A673 (cell line): ENCODE measurements at regions not wholly inside any gene's neighbourhood (a gene's known extent, or its start where the extent isn't known, plus 50 kb on each side); places are given as distances from the start of the nearest gene placed in this dataset.
A peak's percentile ranks its signal among the peaks of the same experiment; 100 is the strongest.

ENCODE experiments used
- BruUV-seq: library from RNA; stranded (reverse); fragments of 400-500 nt; replicated peaks from 2 replicates; lab custom pipeline; 2021; lab: Mats Ljungman, UMichigan
- CTCF ChIA-PET: fragments of 300-600 bp; sonication (Branson Sonifier 250); formaldehyde crosslinking; loops from one replicate; lab custom pipeline; 2022; ENCODE audit warnings: antibody characterized with exemption; lab: Charles Lee
- POLR2A ChIA-PET: fragments of 300-600 bp; sonication (Branson Sonifier 250); formaldehyde crosslinking; loops from one replicate; lab custom pipeline; 2022; ENCODE audit warnings: antibody characterized with exemption; ENCODE audit not compliant: low non-redundant PET; lab: Charles Lee
- DNase-seq: peaks from one replicate; pipeline ENCODE4 v3.0.0-alpha.2; 2015; ENCODE audit warnings: low spot score
- H3K27ac ChIP-seq: fragments of 200-600 bp; sonication (generic); 2 replicates; pipeline ENCODE4 v1.5.1; 2016; ENCODE audit warnings: mixed run types, low read depth, mild to moderate bottlenecking, mixed read lengths, antibody characterized with exemption, low read length; ENCODE audit not compliant: poor library complexity, severe bottlenecking
- H3K27me3 ChIP-seq: fragments of 200-600 bp; sonication (generic); replicated peaks from 2 replicates; pipeline ENCODE4 v1.6.1; 2017; ENCODE audit warnings: mixed run types, low read depth, mild to moderate bottlenecking, mixed read lengths, antibody characterized with exemption, low read length; ENCODE audit not compliant: insufficient read depth, poor library complexity
- H3K36me3 ChIP-seq: fragments of 200-600 bp; sonication (generic); 2 replicates; pipeline ENCODE4 v1.6.1; 2016; ENCODE audit warnings: mixed run types, mild to moderate bottlenecking, mixed read lengths, antibody characterized with exemption, low read length; ENCODE audit not compliant: insufficient read depth, poor library complexity, severe bottlenecking
- H3K4me1 ChIP-seq: fragments of 200-600 bp; sonication (generic); 2 replicates; pipeline ENCODE4 v1.6.1; 2017; ENCODE audit warnings: mixed run types, mild to moderate bottlenecking, mixed read lengths, antibody characterized with exemption, low read length; ENCODE audit not compliant: insufficient read depth, poor library complexity, severe bottlenecking
- H3K4me3 ChIP-seq: fragments of 200-600 bp; sonication (generic); 2 replicates; pipeline ENCODE4 v1.5.1; 2016; ENCODE audit warnings: low read depth, mixed run types, mild to moderate bottlenecking, mixed read lengths, low read length; ENCODE audit not compliant: poor library complexity, severe bottlenecking
- H3K9me3 ChIP-seq: fragments of 200-600 bp; sonication (generic); 2 replicates; pipeline ENCODE4 v1.6.1; 2016; ENCODE audit warnings: mixed run types, low read depth, mild to moderate bottlenecking, mixed read lengths, antibody characterized with exemption, low read length; ENCODE audit not compliant: poor library complexity, severe bottlenecking
- CTCF ChIP-seq: fragments of 300-800, 200-600 bp; sonication (generic); conservative IDR thresholded peaks from 2 replicates; pipeline ENCODE4 v1.5.1; 2017; ENCODE audit warnings: low read depth, mild to moderate bottlenecking, antibody characterized with exemption, low read length, moderate library complexity, mixed read lengths
- EZH2 ChIP-seq: fragments of 200-600 bp; sonication (generic); IDR thresholded peaks from 2 replicates; pipeline ENCODE4 v1.6.1; 2017; ENCODE audit warnings: borderline replicate concordance, low read depth, mild to moderate bottlenecking, mixed read lengths, antibody characterized with exemption, low read length; ENCODE audit not compliant: poor library complexity, severe bottlenecking
- intact Hi-C: fragments of 100-400 bp; cut with micrococcal nuclease; formaldehyde crosslinking; loops from one replicate; pipeline ENCODE4 v1.10.0; 2022; ENCODE audit not compliant: unreplicated experiment

GRCh38 chr6:27755768-27756167 lies 156.4 kb downstream of the OR2B2 start:
- BruUV-seq: no TSS peak
- no peak overlapping the region for H3K4me3 ChIP-seq
- TF ChIP-seq CTCF: no peak
- H3K4me1 ChIP-seq: no peaks in the 10 kb centered on the region
- H3K27ac ChIP-seq: no peak overlapping the region
- no peaks in the 10 kb centered on the region for H3K9me3 ChIP-seq
- DNase-seq: no peak
- intact Hi-C loops: no loop called here
- CTCF ChIA-PET: no interaction called here
- POLR2A ChIA-PET: interaction anchor here (0.8 kb wide), 1 partner anchor 444 kb away, joined by 3 read pairs; no protein-coding TSS in a partner anchor
- no peaks in the 10 kb centered on the region for H3K27me3 ChIP-seq
- no peaks in the 10 kb centered on the region for H3K36me3 ChIP-seq

GRCh38 chr6:27754408-27754782 lies 157.8 kb downstream of the OR2B2 start:
- Histone ChIP-seq H3K4me1 (no peaks in the 10 kb centered on the region), H3K27me3 (no peaks in the 10 kb centered on the region), H3K27ac (no peak overlapping the region), H3K36me3 (no peaks in the 10 kb centered on the region), H3K9me3 (no peaks in the 10 kb centered on the region), H3K4me3 (peak overlapping the region; percentile 68)
- intact Hi-C loops: no loop called here
- TF ChIP-seq CTCF (no peak), EZH2 (no peak)
- no peak for DNase-seq
- POLR2A ChIA-PET: no interaction called here
- CTCF ChIA-PET: interaction anchor here (1.3 to 1.5 kb wide), 2 partner anchors 18 to 41 kb away, joined by 3 to 6 read pairs; no protein-coding TSS in a partner anchor
- BruUV-seq: no TSS peak

- no peaks in the 10 kb centered on the region for H3K9me3 ChIP-seq
- no peak overlapping the region for H3K27ac ChIP-seq
- no TSS peak for BruUV-seq
- intact Hi-C loops: loop anchor here (2.0 kb wide), 2 partner anchors 61 to 251 kb away; no protein-coding TSS in a partner anchor
- TF ChIP-seq CTCF (0 out of 2 replicates have a peak, but pooled peaks have one; percentile 25), EZH2 (no peak)
- CTCF ChIA-PET: interaction anchor here (1.3 to 1.5 kb wide), 2 partner anchors 19 to 42 kb away, joined by 3 to 6 read pairs; no protein-coding TSS in a partner anchor
- POLR2A ChIA-PET: no interaction called here
- no peaks in the 10 kb centered on the region for H3K27me3 ChIP-seq
- no peaks in the 10 kb centered on the region for H3K36me3 ChIP-seq
- H3K4me1 ChIP-seq: no peaks in the 10 kb centered on the region
- peak overlapping the region; percentile 68 for H3K4me3 ChIP-seq
- peak; percentile 97 for DNase-seq
Observed at GRCh38 chr6:27753668-27754407, 158.4 kb downstream of the OR2B2 start.
